ENCODE measurements at regions not wholly inside any gene's neighbourhood (a gene's known extent, or its start where the extent isn't known, plus 50 kb on each side); places are given as distances from the start of the nearest gene placed in this dataset.

GRCh38 chr16:74183601-74184360 lies 112.8 kb upstream of the PSMD7 start:
- intact Hi-C loops (cut with micrococcal nuclease) = no loop called here

GRCh38 chr16:74169687-74170376 lies 126.8 kb upstream of the PSMD7 start:
- intact Hi-C loops (cut with micrococcal nuclease) = no loop called here

GRCh38 chr16:74169066-74169465 lies 127.5 kb upstream of the PSMD7 start:
- intact Hi-C loops (cut with micrococcal nuclease) = no loop called here

DNA sequence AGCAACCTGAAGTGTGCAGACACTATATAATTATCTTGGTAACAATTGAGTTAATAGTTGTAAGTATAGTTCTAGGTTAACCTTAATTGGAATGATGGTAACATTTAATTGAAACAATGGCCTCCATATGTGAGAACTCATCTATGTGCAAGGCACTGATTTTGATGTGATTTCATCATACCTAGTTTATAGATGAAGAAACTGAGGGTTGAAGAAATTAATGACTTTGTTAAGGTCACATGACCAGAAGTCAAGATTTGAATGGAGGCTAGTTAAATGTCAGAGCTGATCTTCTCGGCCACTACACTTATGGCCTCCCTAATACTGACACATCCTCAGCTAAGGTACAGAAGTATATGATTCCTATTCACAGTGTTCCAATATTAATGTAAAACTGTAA lies 128.2 kb upstream of the PSMD7 start:
- intact Hi-C loops (cut with micrococcal nuclease) = no loop called here

- intact Hi-C loops (cut with micrococcal nuclease) = no loop called here
Measured at GRCh38 chr16:74166456-74166855, 130.2 kb upstream of the PSMD7 start.

DNA sequence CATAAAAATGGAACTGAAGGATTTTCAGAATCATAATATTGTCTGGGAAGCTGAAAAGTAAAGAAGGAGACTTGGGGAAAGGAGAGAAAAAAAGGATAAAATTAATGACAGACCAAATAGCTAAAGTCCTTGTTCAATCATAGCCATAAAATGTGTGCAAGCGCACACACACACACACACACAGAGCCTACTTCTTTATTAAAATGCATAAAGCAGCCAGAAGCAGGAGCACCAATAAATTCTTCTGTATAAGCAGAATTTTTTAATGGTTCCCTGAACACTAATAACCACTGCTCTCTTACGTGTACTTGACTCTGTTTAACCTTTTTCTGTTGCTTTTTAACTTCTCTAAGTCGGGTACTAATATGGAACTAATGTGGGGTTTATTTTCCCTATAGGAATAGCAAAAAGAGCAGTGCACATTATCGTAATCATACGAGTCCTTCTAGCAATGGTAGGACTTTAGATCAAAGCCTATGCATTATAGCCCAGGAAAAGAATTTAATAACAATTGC lies 131.0 kb upstream of the PSMD7 start:
- intact Hi-C loops (cut with micrococcal nuclease) = no loop called here

DNA sequence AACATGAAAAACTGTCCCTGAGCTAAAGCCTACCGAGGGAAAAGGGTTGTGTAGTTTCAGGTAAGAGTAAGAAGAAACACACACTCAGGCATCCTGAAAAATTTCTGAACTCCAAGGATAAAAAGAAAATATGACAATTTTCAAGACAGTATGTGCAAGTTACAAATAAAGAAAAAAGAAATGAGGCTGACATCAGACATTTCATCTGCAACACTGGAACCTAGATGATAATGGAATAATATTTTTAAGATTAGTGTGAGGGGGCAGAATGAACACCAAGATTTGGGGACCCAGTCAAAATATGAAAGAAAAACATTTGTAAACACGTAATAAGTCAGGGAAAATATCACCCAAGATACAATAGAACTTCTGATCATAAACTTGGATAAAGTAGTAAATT lies 135.9 kb upstream of the PSMD7 start:
- intact Hi-C loops (cut with micrococcal nuclease) = no loop called here

GRCh38 chr16:74153773-74154172 lies 142.8 kb upstream of the PSMD7 start:
- intact Hi-C loops (cut with micrococcal nuclease) = no loop called here

DNA sequence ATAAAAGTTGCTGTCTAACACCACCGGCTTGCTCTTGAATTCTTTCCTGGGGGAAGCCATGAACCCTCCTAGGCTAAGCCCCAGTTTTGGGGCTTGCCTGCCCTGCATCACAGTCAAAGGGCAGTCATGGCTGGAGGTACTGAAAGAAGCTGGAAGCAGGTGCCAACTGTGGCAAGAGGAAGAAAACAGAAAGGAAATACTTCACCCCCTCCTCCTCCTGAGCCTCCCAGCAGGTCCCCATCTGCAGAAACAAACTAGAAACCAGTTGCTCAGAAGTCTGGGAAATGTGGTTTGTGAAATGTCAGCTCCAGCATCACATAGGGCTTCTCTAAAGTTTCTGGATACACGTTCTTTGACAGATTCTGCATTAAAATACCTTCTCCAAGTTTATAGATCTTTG lies 150.0 kb upstream of the PSMD7 start:
- intact Hi-C loops (cut with micrococcal nuclease) = no loop called here

- intact Hi-C loops (cut with micrococcal nuclease) = no loop called here
Measured at GRCh38 chr16:74143171-74143570, 153.4 kb upstream of the PSMD7 start.

GRCh38 chr16:74141015-74141414 lies 155.6 kb upstream of the PSMD7 start:
- intact Hi-C loops (cut with micrococcal nuclease) = no loop called here

DNA sequence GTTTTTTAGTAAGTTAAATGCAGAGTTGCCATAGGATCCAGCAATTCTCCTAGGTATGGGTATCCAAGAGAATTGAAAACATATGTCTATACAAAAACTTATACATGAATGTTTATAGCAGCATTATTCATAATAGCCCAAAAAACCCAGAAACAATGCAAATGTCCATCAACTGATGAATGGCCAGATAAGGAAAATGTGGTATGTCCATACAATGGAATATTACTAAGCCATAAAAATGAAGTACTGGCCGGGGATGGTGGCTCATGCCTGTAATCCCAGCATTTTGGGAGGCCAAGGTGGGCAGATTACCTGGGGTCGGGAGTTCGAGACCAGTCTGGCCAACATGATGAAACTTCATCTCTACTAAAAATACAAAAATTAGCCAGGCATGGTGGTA lies 156.1 kb upstream of the PSMD7 start:
- intact Hi-C loops (cut with micrococcal nuclease) = no loop called here

DNA sequence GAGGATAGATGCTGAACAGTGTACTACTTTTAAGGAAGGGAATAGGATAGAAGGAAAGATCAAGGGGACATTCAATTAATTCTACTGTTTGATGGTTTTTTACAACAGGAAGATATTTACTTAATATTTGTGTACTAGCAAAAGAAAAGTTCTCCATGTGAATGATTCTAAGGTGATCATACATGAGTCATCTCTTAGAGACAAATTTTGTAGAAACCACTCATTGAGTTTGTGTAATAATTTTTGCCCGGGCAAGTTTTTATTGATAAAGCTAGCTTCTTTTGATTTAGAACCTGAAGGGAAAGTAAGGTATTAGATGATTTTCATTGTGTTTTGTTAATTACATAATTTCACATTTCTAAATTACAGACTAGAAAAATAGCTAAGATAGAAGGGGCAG lies 172.8 kb upstream of the PSMD7 start:
- intact Hi-C loops (cut with micrococcal nuclease) = no loop called here

DNA sequence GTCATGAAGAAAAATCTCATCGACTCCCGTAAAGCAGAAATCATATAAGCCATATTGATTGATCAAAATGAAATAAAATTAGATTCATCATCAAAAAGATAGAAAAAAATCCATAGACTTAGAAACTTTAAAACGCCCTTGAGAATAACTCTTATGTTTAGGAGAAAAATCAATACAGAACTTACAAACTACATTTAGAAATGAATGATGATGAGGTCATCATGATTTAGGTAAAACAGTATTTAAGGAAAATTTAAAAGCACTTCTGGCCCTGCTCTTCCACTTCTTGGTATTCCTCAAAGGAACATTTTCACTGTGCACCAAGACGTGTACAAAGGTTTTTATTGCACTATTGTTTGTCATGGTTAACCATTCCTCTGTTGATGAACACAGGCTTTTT lies 173.4 kb upstream of the PSMD7 start:
- intact Hi-C loops (cut with micrococcal nuclease) = no loop called here

- intact Hi-C loops (cut with micrococcal nuclease) = loop anchor here (10.0 kb wide), 1 partner anchor 1613 kb away; no protein-coding TSS in a partner anchor
Measured at GRCh38 chr16:74117798-74118197, 178.8 kb upstream of the PSMD7 start.

- intact Hi-C loops (cut with micrococcal nuclease) = loop anchor here (10.0 kb wide), 1 partner anchor 1609 kb away; no protein-coding TSS in a partner anchor
Measured at GRCh38 chr16:74113545-74113944, 183.1 kb upstream of the PSMD7 start.

DNA sequence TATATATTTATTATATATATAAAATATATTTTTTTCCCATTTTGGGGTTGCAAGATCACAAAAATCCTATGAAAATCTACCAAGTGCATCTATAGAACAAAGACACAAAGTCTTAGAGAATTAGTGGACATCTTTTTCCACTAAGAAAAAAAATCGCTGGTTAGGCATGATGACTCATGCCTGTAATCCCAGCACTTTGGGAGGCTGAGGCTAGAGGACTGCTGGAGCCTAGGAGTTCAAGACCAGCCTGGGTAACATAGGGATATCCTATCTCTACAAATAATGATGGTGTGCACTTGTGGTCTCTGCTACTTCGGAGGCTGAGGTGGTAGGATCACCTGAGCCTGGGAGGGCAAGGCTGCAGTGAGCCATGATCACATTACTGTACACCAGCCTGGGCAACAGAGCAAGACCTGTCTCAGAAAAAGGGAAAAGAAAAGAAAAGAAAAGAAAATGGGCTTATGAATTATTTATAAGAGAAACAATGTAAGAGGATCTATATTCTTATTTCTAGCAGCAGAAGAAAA lies 185.1 kb upstream of the PSMD7 start:
- intact Hi-C loops (cut with micrococcal nuclease) = loop anchor here (10.0 kb wide), 1 partner anchor 1607 kb away; no protein-coding TSS in a partner anchor

DNA sequence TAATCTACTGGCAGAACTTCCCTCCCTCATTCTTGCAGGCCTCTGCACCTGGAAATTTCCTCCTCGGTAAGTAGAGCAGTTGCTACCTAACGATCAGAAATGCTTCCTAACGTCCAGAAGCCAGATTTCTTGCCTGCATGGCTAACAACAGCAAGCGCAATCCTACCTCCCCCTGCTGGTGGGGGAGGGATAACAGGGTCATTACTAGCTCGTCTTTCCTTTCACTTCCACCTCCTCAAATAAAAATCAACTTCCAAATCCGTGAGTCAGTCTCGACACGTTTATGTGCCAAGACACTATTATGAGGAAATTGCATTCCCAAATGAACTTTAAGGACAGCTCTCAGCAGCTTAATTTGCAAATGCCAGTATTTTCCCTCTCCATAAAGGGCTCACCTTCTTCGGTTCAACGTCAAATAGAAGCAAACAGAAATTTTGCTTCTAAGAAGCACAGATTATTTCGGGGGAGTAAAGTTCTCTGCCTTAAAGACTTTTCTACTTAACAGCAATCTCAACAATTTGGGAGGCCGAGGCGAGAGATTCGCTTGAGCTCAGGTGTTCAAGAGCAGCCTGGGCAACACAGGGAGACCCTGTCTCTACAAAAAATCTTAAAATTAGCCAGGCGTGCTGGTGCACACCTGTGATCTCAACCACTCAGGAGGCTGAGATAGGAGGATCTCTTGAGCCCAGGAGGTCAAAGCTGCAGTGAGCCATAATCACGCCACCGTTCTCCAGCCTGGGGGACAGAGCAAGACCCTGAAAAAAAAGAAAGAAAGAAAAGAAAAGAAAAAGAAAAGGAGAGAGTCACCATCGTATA lies 188.6 kb upstream of the PSMD7 start:
- intact Hi-C loops (cut with micrococcal nuclease) = loop anchor here (5.0 to 10.0 kb wide), 2 partner anchors 1321 to 1983 kb away; no protein-coding TSS in a partner anchor

GRCh38 chr16:74104022-74104421 lies 192.6 kb upstream of the PSMD7 start:
- intact Hi-C loops (cut with micrococcal nuclease) = loop anchor here (10.0 kb wide), 1 partner anchor 1979 kb away; no protein-coding TSS in a partner anchor

DNA sequence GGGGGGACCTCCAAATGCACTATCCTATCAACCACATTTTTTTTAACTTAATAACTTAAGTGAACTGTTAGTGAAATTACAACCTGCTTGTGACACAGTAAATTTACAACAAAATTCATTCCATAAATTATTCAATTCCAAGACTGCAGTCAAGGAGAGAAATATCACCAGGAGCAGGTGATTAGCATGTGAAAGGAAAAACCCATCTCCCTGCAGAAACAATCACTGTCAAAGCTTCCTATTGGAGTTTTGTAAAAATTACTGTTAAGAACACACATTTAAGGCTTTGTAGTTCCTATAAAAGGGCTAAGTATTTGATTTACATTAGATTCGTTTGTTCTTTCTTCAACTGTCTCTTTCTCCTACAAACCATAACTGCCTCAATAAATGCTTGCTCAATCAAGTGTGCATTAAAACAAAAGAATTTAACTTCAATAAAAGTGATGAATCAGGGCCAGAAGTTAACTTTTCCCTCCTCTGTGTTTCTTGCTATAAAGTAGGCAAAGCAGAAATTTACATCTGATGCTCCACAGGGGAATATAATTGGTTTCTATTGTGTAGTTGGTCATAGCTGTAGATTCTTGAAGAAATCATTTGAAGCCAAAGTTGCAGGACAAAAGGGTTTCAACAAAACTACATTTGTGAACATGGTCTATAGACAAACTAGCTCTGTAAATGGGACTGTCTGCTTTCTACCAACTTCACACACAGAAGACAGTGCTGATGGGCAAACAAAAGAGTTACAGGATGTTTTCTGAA lies 195.1 kb upstream of the PSMD7 start:
- intact Hi-C loops (cut with micrococcal nuclease) = loop anchor here (10.0 kb wide), 1 partner anchor 1977 kb away; no protein-coding TSS in a partner anchor
